Nephron progenitor cell (in vitro differentiated cells): ENCODE measurements at regions not wholly inside any gene's neighbourhood (a gene's known extent, or its start where the extent isn't known, plus 50 kb on each side); places are given as distances from the start of the nearest gene placed in this dataset.
"Not testable (repeated sequence)": the region's sequence is repeated elsewhere in the genome, so short reads cannot be mapped to it uniquely, and the experiment has no call there.

Experiments used
- DNase-seq: peaks from one replicate; pipeline ENCODE4 v3.0.0; 2021
- H3K27ac Mint-ChIP-seq: 2 replicates; pipeline ENCODE4 v1.8.0; 2021; ENCODE audit warnings: mild to moderate bottlenecking, moderate library complexity, mixed read lengths
- H3K27me3 Mint-ChIP-seq: 2 replicates; pipeline ENCODE4 v1.8.0; 2021; ENCODE audit warnings: mild to moderate bottlenecking, low read depth, mixed read lengths; ENCODE audit not compliant: poor library complexity
- H3K36me3 Mint-ChIP-seq: 2 replicates; pipeline ENCODE4 v1.8.0; 2021; ENCODE audit warnings: low read depth, mixed read lengths
- H3K4me1 Mint-ChIP-seq: 2 replicates; pipeline ENCODE4 v1.8.0; 2021; ENCODE audit warnings: mixed read lengths
- H3K4me3 Mint-ChIP-seq: 2 replicates; pipeline ENCODE4 v1.8.0; 2021; ENCODE audit warnings: mild to moderate bottlenecking, moderate library complexity, mixed read lengths
- H3K9me3 Mint-ChIP-seq: 2 replicates; pipeline ENCODE4 v1.8.0; 2021; ENCODE audit warnings: mild to moderate bottlenecking, moderate library complexity, mixed read lengths
- TF ChIP-seq, protein P1 (sequence below): fragments of 200-600 bp; sonication (generic); IDR thresholded peaks from 2 replicates; pipeline ENCODE4 v1.5.0; 2021; ENCODE audit warnings: antibody characterized with exemption

DNA sequence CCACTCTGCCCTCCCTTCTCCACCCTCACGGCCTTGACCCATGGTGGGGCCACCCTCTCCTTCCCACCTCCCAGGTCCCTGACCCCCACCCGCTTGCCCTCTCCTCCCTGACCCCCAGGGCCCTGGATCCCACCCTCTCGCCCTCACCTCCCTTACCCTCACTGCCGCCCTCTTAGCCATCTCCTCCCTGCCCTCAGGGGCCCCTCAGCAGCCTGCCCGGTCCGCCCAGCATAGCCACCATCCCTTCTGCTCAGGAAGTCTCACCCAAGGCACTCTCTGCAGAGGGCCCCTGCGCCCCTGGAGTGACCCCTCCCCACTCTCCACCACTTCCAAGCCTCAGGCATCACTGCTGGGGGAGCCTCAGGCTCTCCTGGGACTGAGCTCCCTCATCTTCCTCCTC is 66.3 kb downstream of the MRPL36 start:
- Mint-ChIP-seq H3K36me3 (no peaks in the 10 kb centered on the region), H3K4me1 (peaks cover 11% of the 10 kb centered on the region), H3K27me3 (peaks cover 24% of the 10 kb centered on the region), H3K4me3 (no peak overlapping the region), H3K9me3 (no peaks in the 10 kb centered on the region), H3K27ac (no peak overlapping the region)
- no peak for DNase-seq
- TF ChIP-seq, protein P1, sequence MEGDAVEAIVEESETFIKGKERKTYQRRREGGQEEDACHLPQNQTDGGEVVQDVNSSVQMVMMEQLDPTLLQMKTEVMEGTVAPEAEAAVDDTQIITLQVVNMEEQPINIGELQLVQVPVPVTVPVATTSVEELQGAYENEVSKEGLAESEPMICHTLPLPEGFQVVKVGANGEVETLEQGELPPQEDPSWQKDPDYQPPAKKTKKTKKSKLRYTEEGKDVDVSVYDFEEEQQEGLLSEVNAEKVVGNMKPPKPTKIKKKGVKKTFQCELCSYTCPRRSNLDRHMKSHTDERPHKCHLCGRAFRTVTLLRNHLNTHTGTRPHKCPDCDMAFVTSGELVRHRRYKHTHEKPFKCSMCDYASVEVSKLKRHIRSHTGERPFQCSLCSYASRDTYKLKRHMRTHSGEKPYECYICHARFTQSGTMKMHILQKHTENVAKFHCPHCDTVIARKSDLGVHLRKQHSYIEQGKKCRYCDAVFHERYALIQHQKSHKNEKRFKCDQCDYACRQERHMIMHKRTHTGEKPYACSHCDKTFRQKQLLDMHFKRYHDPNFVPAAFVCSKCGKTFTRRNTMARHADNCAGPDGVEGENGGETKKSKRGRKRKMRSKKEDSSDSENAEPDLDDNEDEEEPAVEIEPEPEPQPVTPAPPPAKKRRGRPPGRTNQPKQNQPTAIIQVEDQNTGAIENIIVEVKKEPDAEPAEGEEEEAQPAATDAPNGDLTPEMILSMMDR = no peak

DNA sequence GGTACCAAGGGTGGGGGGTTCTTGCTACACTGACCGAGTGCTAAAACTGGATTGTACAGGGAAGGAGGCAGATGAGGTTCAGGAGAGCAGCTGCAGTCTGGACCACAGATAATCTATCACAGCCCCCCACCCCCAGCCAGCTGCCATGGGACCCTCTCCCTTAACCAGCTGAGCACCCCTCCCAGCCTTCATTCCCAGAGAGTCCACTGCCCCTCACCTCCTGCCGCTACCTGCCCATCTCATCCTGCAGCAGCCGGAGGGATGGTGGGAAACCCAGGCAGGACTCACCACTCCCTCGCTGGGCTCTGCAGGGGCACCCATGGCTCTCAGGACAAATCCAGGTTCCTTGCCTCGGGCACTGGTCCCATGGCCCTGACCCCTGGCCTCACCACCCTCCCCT is 66.7 kb downstream of the MRPL36 start:
- TF ChIP-seq, protein P1 = no peak
- peaks cover 15% of the 10 kb centered on the region for H3K4me1 Mint-ChIP-seq
- H3K36me3 Mint-ChIP-seq = no peaks in the 10 kb centered on the region
- H3K27ac Mint-ChIP-seq = no peak overlapping the region
- no peak overlapping the region for H3K4me3 Mint-ChIP-seq
- no peak for DNase-seq
- peaks cover 24% of the 10 kb centered on the region for H3K27me3 Mint-ChIP-seq
- no peaks in the 10 kb centered on the region for H3K9me3 Mint-ChIP-seq

DNA sequence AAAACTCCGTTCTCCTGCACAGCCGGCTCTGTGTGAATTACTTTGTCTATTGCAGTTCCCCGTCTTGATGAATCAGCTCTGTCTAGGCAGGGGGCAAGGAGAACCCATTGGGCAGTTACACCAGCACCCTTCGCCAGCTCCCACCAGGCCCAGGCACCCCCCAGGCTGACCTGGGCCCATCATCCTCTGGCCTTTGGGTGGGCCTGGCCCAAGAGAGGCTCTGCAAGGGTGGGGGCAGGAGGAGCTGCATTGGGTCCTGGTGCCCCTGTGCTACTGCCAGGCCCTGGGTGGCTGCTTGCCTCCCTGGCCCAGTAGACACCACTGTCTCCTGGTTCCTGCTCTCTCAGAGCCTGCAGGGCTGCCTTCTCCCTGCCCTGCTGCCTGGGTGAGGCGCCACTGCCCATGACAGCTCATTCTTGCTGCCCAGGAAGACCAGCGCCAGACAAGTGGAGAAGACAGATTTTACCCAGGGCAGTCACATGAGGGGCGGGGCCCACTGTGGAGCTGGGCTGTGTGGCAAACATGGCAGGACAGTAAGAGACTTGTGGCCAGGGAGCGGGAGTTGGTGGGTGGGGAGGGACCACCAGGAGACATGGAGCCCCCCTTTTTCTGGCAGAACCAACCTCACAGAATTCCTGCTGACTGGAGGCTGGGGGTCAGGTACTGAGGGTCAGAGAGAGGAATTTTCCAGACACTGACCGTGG is 67.2 kb downstream of the MRPL36 start:
- Mint-ChIP-seq H3K27me3 (peaks cover 19% of the 10 kb centered on the region), H3K36me3 (no peaks in the 10 kb centered on the region), H3K27ac (peak overlapping the region; percentile 11), H3K4me1 (peaks cover 18% of the 10 kb centered on the region), H3K9me3 (no peaks in the 10 kb centered on the region), H3K4me3 (no peak overlapping the region)
- DNase-seq = no peak
- TF ChIP-seq, protein P1 = no peak

DNA sequence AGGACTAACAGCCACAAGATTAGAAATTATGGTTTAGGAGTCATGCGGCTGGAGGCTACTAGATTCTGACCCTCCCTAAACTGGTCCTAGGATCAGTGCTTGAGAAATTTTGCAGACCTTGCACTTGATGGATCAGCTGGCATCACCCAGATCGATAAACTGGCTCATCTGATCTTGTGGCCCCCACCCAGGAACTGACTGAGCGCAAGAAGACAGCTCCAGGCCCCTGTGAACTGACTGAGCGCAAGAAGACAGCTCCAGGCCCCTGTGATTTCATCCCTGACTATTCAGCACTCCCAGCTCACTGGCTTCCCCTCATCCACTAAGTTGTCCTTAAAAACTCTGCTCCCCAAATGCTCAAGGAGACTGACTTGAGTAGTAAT is 67.8 kb downstream of the MRPL36 start:
- H3K36me3 Mint-ChIP-seq, H3K4me3 Mint-ChIP-seq, DNase-seq, H3K9me3 Mint-ChIP-seq: not testable (repeated sequence)
- Mint-ChIP-seq H3K27ac (peak overlapping the region; percentile 11), H3K27me3 (peaks cover 19% of the 10 kb centered on the region), H3K4me1 (peaks cover 18% of the 10 kb centered on the region)

DNA sequence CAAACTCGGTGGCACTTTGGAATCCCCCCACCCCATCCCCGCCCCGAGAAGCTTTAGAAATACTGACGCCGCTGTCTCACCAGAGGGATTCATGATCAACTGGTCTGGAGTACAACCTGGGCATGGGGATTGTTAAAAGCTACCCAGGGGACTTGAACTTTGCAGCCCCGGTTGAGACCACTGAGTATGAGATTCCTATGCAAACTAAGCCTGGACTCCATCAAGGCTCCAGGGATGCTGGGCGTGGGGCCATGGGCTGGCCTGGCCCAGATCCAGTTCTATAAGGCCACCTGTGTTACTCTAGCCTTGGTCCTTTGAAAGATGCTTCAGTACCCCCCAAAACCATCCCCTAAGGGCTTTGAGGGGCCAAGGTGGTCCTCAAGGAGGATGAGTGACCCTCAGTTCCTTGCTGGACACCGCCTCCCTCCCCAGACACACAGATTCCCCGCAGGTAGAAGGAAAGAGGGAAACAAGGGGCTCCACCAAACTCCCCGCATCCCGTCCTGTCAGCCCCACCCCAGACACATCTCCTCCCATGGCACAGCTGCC is 68.5 kb downstream of the MRPL36 start:
- no peak overlapping the region for H3K4me3 Mint-ChIP-seq
- H3K27ac Mint-ChIP-seq = no peak overlapping the region
- DNase-seq = no peak
- H3K36me3 Mint-ChIP-seq = no peaks in the 10 kb centered on the region
- TF ChIP-seq, protein P1 = no peak
- peaks cover 17% of the 10 kb centered on the region for H3K27me3 Mint-ChIP-seq
- H3K4me1 Mint-ChIP-seq = peaks cover 24% of the 10 kb centered on the region
- no peaks in the 10 kb centered on the region for H3K9me3 Mint-ChIP-seq

DNA sequence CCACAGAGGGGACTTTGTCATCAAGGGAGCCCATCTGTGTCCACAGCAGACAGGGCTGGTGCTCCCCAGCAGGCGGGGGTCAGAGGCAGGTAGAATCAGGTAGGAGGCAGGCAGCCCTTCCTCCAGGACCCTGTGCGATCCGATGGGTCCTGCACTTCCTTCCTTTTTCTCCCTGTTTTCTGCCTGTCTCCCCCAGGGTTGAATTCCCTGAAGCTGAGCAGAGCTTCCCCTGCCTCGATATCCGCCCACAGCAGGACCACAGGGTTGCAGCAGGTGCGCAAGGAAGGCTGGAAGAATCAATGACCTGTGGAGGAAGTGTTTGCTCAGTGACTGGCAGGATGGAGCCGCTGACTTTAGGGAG is 69.2 kb downstream of the MRPL36 start:
- Mint-ChIP-seq H3K27me3 (peaks cover 12% of the 10 kb centered on the region), H3K36me3 (no peaks in the 10 kb centered on the region), H3K4me1 (peaks cover 31% of the 10 kb centered on the region), H3K9me3 (no peaks in the 10 kb centered on the region), H3K4me3 (peak overlapping the region; percentile 30), H3K27ac (no peak overlapping the region)
- no peak for DNase-seq
- TF ChIP-seq, protein P1 = no peak
